ENCODE measurements at regions not wholly inside any gene's neighbourhood (a gene's known extent, or its start where the extent isn't known, plus 50 kb on each side); places are given as distances from the start of the nearest gene placed in this dataset.

DNA sequence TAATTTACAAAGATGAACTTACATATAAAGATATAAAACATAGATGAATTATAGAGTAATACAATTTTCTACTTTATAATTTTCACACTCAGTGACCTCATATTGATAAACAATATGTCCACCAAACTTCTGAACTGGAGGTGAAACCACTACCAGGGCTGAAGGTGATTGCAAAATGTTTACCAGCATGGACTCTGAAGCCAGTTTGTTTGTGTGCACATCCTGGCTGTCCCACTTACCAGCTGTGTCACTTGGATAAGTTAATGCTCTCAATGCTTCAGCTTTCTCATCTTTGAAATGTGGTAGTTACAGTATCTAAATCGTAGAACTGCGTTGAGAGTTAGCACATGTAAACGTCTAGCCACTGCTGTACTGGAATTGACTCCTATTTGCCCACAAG lies 392.6 kb downstream of the HNRNPD start:
- no peak for TF ChIP-seq SRF (IDR thresholded peaks at IDR 0.05; ENCODE audit: low read depth, low read length)
- no peak for TF ChIP-seq POLR2AphosphoS5 (IDR thresholded peaks at IDR 0.05; ENCODE audit: low read depth, low read length)

Measured in H1 (cell line).